Activated CD8-positive, alpha-beta T cell treated with anti-CD3 and anti-CD28 coated beads for 36 hours (primary cell): ENCODE measurements at regions not wholly inside any gene's neighbourhood (a gene's known extent, or its start where the extent isn't known, plus 50 kb on each side); places are given as distances from the start of the nearest gene placed in this dataset.
"Not testable (repeated sequence)": the region's sequence is repeated elsewhere in the genome, so short reads cannot be mapped to it uniquely, and the experiment has no call there.

ENCODE experiments used
- ATAC-seq: fragments of 200-7000 bp; cut with Tn5 transposase; one replicate; pipeline ENCODE4 v1.10.0; 2021; ENCODE audit warnings: mild to moderate bottlenecking, moderate library complexity
- CTCF ChIA-PET: fragments of 350-600 bp; sonication (Branson Sonifier 250); formaldehyde crosslinking; loops from one replicate; lab custom pipeline; 2021; ENCODE audit warnings: antibody characterized with exemption; lab: Charles Lee
- POLR2A ChIA-PET: fragments of 350-600 bp; sonication (Branson Sonifier 250); formaldehyde crosslinking; loops from one replicate; lab custom pipeline; 2021; ENCODE audit warnings: antibody characterized with exemption; lab: Charles Lee
- DNase-seq: peaks from one replicate; pipeline ENCODE4 v3.0.0-alpha.2; 2020
- H3K27ac Mint-ChIP-seq: one replicate; pipeline ENCODE4 v1.8.0; 2021; ENCODE audit warnings: mild to moderate bottlenecking, mixed read lengths
- H3K27me3 Mint-ChIP-seq: one replicate; pipeline ENCODE4 v1.8.0; 2021; ENCODE audit warnings: mixed read lengths
- H3K36me3 Mint-ChIP-seq: one replicate; pipeline ENCODE4 v1.8.0; 2021; ENCODE audit warnings: low read depth, mixed read lengths
- H3K4me1 Mint-ChIP-seq: one replicate; pipeline ENCODE4 v1.8.0; 2021; ENCODE audit warnings: low read depth, mixed read lengths
- H3K4me3 Mint-ChIP-seq: one replicate; pipeline ENCODE4 v1.8.0; 2021; ENCODE audit warnings: mild to moderate bottlenecking, moderate library complexity, mixed read lengths
- H3K9me3 Mint-ChIP-seq: one replicate; pipeline ENCODE4 v1.8.0; 2021; ENCODE audit warnings: mixed read lengths
- intact Hi-C: fragments of 100-400 bp; cut with micrococcal nuclease; formaldehyde crosslinking; loops from one replicate; pipeline ENCODE4 v1.10.0; 2022
- TF ChIP-seq, protein P1 (sequence below): fragments of 200-600 bp; IDR thresholded peaks from one replicate; pipeline ENCODE4 v1.8.0; 2022; ENCODE audit warnings: antibody characterized with exemption, mild to moderate bottlenecking

DNA sequence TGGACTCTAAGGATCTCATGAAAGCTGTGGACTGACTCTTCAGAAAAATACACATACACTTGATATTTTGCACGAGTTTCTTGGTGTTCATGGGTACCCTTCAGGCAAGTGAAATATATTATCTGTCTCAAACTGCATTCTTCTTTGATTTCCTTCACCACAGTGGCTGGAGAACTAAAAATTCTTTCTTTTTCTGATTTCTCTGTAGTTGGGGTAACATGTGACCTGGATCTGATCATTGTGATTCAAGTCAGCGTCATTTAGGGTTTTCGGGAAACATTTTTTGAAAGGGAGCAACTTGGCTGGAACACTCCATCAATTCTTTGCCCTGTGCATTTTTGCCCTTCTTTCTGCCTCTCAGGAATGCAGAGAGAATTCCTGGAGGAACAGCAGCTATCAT lies 205.8 kb downstream of the OR2B2 start:
- no peak overlapping the region for H3K4me3 Mint-ChIP-seq
- ChIA-PET CTCF (no interaction called here), POLR2A (no interaction called here)
- TF ChIP-seq, protein P1, sequence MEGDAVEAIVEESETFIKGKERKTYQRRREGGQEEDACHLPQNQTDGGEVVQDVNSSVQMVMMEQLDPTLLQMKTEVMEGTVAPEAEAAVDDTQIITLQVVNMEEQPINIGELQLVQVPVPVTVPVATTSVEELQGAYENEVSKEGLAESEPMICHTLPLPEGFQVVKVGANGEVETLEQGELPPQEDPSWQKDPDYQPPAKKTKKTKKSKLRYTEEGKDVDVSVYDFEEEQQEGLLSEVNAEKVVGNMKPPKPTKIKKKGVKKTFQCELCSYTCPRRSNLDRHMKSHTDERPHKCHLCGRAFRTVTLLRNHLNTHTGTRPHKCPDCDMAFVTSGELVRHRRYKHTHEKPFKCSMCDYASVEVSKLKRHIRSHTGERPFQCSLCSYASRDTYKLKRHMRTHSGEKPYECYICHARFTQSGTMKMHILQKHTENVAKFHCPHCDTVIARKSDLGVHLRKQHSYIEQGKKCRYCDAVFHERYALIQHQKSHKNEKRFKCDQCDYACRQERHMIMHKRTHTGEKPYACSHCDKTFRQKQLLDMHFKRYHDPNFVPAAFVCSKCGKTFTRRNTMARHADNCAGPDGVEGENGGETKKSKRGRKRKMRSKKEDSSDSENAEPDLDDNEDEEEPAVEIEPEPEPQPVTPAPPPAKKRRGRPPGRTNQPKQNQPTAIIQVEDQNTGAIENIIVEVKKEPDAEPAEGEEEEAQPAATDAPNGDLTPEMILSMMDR: no peak
- H3K36me3 Mint-ChIP-seq: peaks cover 33% of the 10 kb centered on the region
- H3K9me3 Mint-ChIP-seq: no peaks in the 10 kb centered on the region
- ATAC-seq: no peak
- DNase-seq: no peak
- no peaks in the 10 kb centered on the region for H3K4me1 Mint-ChIP-seq
- no peaks in the 10 kb centered on the region for H3K27me3 Mint-ChIP-seq
- H3K27ac Mint-ChIP-seq: no peak overlapping the region
- intact Hi-C loops: no loop called here

GRCh38 chr6:27700337-27700736 lies 211.9 kb downstream of the OR2B2 start:
- H3K4me3 Mint-ChIP-seq: no peak overlapping the region
- peaks cover 28% of the 10 kb centered on the region for H3K36me3 Mint-ChIP-seq
- H3K4me1 Mint-ChIP-seq: peaks cover 14% of the 10 kb centered on the region
- DNase-seq (no peak), ATAC-seq (no peak)
- H3K27me3 Mint-ChIP-seq: no peaks in the 10 kb centered on the region
- no peak overlapping the region for H3K27ac Mint-ChIP-seq
- H3K9me3 Mint-ChIP-seq: no peaks in the 10 kb centered on the region
- ChIA-PET POLR2A (no interaction called here), CTCF (interaction anchor here (1.0 kb wide), 1 partner anchor 16 kb away, joined by 3 read pairs; no protein-coding TSS in a partner anchor)
- TF ChIP-seq, protein P1: no peak
- intact Hi-C loops: no loop called here

- intact Hi-C loops: loop anchor here (5.0 kb wide), 1 partner anchor 58 kb away; no protein-coding TSS in a partner anchor
- ATAC-seq (no peak), DNase-seq (no peak)
- ChIA-PET CTCF (interaction anchor here (0.9 kb wide), 1 partner anchor 58 kb away, joined by 3 read pairs; no protein-coding TSS in a partner anchor), POLR2A (interaction anchor here (0.9 kb wide), 1 partner anchor 44 kb away, joined by 4 read pairs; no protein-coding TSS in a partner anchor)
- Mint-ChIP-seq H3K27ac (peak overlapping the region; percentile 74), H3K9me3 (no peaks in the 10 kb centered on the region), H3K36me3 (peaks cover 7% of the 10 kb centered on the region), H3K27me3 (no peaks in the 10 kb centered on the region), H3K4me1 (peaks cover 15% of the 10 kb centered on the region), H3K4me3 (peak overlapping the region; percentile 87)
- TF ChIP-seq, protein P1: no peak
Measured at GRCh38 chr6:27694547-27694874, 217.7 kb downstream of the OR2B2 start.

GRCh38 chr6:27693766-27694546 lies 218.2 kb downstream of the OR2B2 start:
- H3K4me3 Mint-ChIP-seq: peak overlapping the region; percentile 87
- H3K27ac Mint-ChIP-seq: peak overlapping the region; percentile 74
- ChIA-PET POLR2A (interaction anchor here (0.9 kb wide), 1 partner anchor 44 kb away, joined by 4 read pairs; no protein-coding TSS in a partner anchor), CTCF (interaction anchor here (0.6 to 0.9 kb wide), 2 partner anchors 58 to 240 kb away, joined by 3 read pairs; no protein-coding TSS in a partner anchor)
- H3K9me3 Mint-ChIP-seq: no peaks in the 10 kb centered on the region
- intact Hi-C loops: loop anchor here (5.0 kb wide), 1 partner anchor 58 kb away; no protein-coding TSS in a partner anchor
- H3K36me3 Mint-ChIP-seq: peaks cover 7% of the 10 kb centered on the region
- ATAC-seq: peak; percentile 83
- no peaks in the 10 kb centered on the region for H3K27me3 Mint-ChIP-seq
- H3K4me1 Mint-ChIP-seq: peaks cover 15% of the 10 kb centered on the region
- peak; percentile 64 for DNase-seq
- TF ChIP-seq, protein P1: no peak

DNA sequence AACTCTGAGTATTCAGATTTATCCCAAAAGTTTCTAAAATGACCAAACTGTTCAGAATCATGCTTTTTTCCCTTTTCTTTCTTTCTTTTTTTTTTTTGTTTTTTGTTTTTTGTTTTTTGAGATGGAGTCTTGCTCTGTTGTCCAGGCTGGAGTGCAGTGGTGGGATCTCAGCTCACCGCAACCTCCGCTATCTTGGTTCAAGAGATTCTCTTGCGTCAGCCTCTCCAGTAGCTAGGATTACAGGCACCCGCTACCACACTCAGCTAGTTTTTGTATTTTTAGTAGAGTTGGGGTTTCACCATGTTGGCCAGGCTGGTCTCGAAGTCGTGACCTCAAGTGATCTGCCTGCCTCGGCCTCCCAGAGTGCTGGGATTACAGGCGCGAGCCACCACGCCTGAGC lies 219.2 kb upstream of the ZNF184 start:
- intact Hi-C loops: loop anchor here (5.0 kb wide), 1 partner anchor 60 kb away; no protein-coding TSS in a partner anchor
- not testable (repeated sequence) for DNase-seq, H3K27ac Mint-ChIP-seq, H3K9me3 Mint-ChIP-seq, ATAC-seq, H3K27me3 Mint-ChIP-seq, H3K4me3 Mint-ChIP-seq
- Mint-ChIP-seq H3K36me3 (peaks cover 11% of the 10 kb centered on the region), H3K4me1 (peaks cover 23% of the 10 kb centered on the region)
- CTCF ChIA-PET: interaction anchor here (1.2 kb wide), 1 partner anchor 60 kb away, joined by 3 read pairs; no protein-coding TSS in a partner anchor
- POLR2A ChIA-PET: interaction anchor here (1.5 kb wide), 1 partner anchor 545 kb away, joined by 3 read pairs; a partner anchor contains a TSS
